ENCODE measurements at regions not wholly inside any gene's neighbourhood (a gene's known extent, or its start where the extent isn't known, plus 50 kb on each side); places are given as distances from the start of the nearest gene placed in this dataset.

GRCh38 chr3:73745526-73746191, 120.9 kb upstream of the PDZRN3 start:
- DNase-seq (ENCODE audit: low spot score), result no peak

GRCh38 chr3:73743551-73743950, 118.8 kb upstream of the PDZRN3 start:
- no peak for DNase-seq (ENCODE audit: low spot score)

GRCh38 chr3:73739791-73740453, 115.2 kb upstream of the PDZRN3 start:
- DNase-seq (ENCODE audit: low spot score), result peak; percentile 8

- DNase-seq (ENCODE audit: low spot score), result no peak
Measured at GRCh38 chr3:73738711-73739110, 114.0 kb upstream of the PDZRN3 start.

GRCh38 chr3:73734211-73735089, 109.7 kb upstream of the PDZRN3 start:
- DNase-seq (ENCODE audit: low spot score), result no peak

- DNase-seq (ENCODE audit: low spot score), result no peak
Measured at GRCh38 chr3:73733746-73734145, 109.0 kb upstream of the PDZRN3 start.

GRCh38 chr3:73729969-73730440, 105.3 kb upstream of the PDZRN3 start:
- DNase-seq (ENCODE audit: low spot score), result no peak

GRCh38 chr3:73727854-73728253, 103.1 kb upstream of the PDZRN3 start:
- peak; percentile 7 for DNase-seq (ENCODE audit: low spot score)

GRCh38 chr3:73727117-73727821, 102.5 kb upstream of the PDZRN3 start:
- DNase-seq (ENCODE audit: low spot score), result peak; percentile 60

- DNase-seq (ENCODE audit: low spot score), result no peak
Measured at GRCh38 chr3:73723596-73723995, 98.9 kb upstream of the PDZRN3 start.

GRCh38 chr3:73719861-73720260, 95.1 kb upstream of the PDZRN3 start:
- DNase-seq (ENCODE audit: low spot score), result peak; percentile 8

- peak; percentile 31 for DNase-seq (ENCODE audit: low spot score)
Measured at GRCh38 chr3:73719413-73719851, 94.7 kb upstream of the PDZRN3 start.

GRCh38 chr3:73718326-73719110, 93.8 kb upstream of the PDZRN3 start:
- no peak for DNase-seq (ENCODE audit: low spot score)

- DNase-seq (ENCODE audit: low spot score), result peak; percentile 23
Measured at GRCh38 chr3:73716418-73716817, 91.7 kb upstream of the PDZRN3 start.

- DNase-seq (ENCODE audit: low spot score), result no peak
Measured at GRCh38 chr3:73710340-73710739, 85.6 kb upstream of the PDZRN3 start.

- no peak for DNase-seq (ENCODE audit: low spot score)
Measured at GRCh38 chr3:73709712-73710111, 85.0 kb upstream of the PDZRN3 start.

- DNase-seq (ENCODE audit: low spot score), result no peak
Measured at GRCh38 chr3:73708956-73709355, 84.2 kb upstream of the PDZRN3 start.

GRCh38 chr3:73707772-73708171, 83.0 kb upstream of the PDZRN3 start:
- peak; percentile 27 for DNase-seq (ENCODE audit: low spot score)

- no peak for DNase-seq (ENCODE audit: low spot score)
Measured at GRCh38 chr3:73706771-73707170, 82.0 kb upstream of the PDZRN3 start.

- no peak for DNase-seq (ENCODE audit: low spot score)
Measured at GRCh38 chr3:73705792-73706191, 81.1 kb upstream of the PDZRN3 start.

- no peak for DNase-seq (ENCODE audit: low spot score)
Measured at GRCh38 chr3:73699327-73699726, 74.6 kb upstream of the PDZRN3 start.

All from GM03348 (cell line).